ENCODE measurements at regions not wholly inside any gene's neighbourhood (a gene's known extent, or its start where the extent isn't known, plus 50 kb on each side); places are given as distances from the start of the nearest gene placed in this dataset.

DNA sequence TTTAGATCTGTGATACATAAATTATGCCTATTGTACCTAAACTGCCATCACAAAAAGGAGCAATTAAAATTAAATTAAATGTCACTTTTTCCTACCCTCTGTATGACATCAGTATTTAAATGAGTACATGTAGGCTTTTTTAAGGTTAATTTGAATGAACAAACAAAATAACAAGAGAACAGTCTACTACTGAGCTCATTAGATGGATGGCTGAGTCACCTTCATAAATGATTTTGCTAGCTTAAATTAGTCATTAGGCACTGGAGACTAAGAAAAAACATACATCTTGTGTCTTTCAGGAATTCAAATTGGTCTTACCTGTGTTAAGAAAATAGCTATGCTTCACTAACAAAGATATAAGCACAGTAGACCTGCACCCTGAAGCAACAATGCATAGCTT lies 153.6 kb downstream of the RCN1 start:
- H3K4me3 ChIP-seq: no peak overlapping the region
- H3K27ac ChIP-seq: no peak overlapping the region
- in situ Hi-C loops (cut with MboI; ENCODE audit: low pct_unique_long_range_greater_than_20kb in 2 of 9, low sequenced_read_pairs in 9 of 9, unreplicated experiment in 9 of 9): no loop called here
- no peaks in the 10 kb centered on the region for H3K4me1 ChIP-seq (replicated peaks in 1 of 2)
- no peak for ATAC-seq (replicated peaks in 6 of 8)

DNA sequence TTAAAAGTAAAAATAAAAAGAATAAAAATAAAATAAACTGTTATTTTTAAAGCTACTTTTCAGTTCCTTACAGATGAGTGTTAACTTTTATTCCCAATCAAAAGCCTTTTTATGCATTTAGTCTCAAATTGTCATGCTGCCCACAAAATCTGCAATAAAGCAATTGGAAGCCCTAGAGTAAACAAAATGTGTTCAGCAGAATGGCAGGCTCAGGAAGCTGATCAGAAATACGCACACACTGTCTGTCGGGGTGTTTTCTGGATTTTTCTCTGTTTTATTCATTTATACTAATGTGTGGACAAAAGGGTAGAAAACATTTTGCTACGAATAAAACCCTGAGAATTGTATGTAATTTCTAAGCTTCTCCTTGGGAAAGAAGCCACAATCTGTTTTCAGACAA lies 162.8 kb downstream of the RCN1 start:
- H3K27ac ChIP-seq: no peak overlapping the region
- in situ Hi-C loops (cut with MboI; ENCODE audit: low pct_unique_long_range_greater_than_20kb in 2 of 9, low sequenced_read_pairs in 9 of 9, unreplicated experiment in 9 of 9): no loop called here
- no peak for ATAC-seq (replicated peaks in 6 of 8)
- H3K4me3 ChIP-seq: no peak overlapping the region
- 3 to 100% (median 85%) methylated on average over 1 to 3 of the region's 3 CpGs; no CpG with 5 or more reads in 1 of the 10 experiments for WGBS, 10 experiments
- H3K4me1 ChIP-seq (replicated peaks in 1 of 2): peaks cover 5 to 11% of the 10 kb centered on the region in 2 donors

DNA sequence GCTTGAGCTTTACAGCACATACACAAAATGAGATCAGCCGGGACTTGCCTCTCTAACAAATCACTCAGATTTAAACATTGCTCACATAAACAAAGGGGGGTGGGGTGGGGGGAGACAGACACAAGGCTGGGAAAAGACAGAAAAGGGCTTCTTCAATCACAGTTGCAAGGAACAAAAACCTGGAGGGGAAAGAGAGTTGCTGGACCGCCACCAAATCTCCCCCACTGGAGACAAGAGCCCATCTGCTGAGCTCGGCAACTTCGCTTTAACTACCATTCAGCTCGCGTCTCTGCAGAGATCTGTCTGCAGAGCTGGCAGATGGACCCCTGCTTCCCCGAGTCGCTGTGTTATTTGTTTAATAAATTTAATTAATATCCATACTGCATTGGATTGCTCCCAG lies 165.0 kb downstream of the RCN1 start:
- in situ Hi-C loops (cut with MboI; ENCODE audit: low pct_unique_long_range_greater_than_20kb in 2 of 9, low sequenced_read_pairs in 9 of 9, unreplicated experiment in 9 of 9): no loop called here
- ATAC-seq (replicated peaks in 6 of 8): peak in 5 of 8 experiments; percentile 50 to 63 (median 56)
- H3K4me3 ChIP-seq: no peak overlapping the region
- no peak overlapping the region for H3K27ac ChIP-seq
- H3K4me1 ChIP-seq (replicated peaks in 1 of 2): peaks cover 5 to 11% of the 10 kb centered on the region in 2 donors
- WGBS, 10 experiments: 0 to 19% (median 2%) methylated on average over 1 to 6 of the region's 8 CpGs; no CpG with 5 or more reads in 4 of the 10 experiments

DNA sequence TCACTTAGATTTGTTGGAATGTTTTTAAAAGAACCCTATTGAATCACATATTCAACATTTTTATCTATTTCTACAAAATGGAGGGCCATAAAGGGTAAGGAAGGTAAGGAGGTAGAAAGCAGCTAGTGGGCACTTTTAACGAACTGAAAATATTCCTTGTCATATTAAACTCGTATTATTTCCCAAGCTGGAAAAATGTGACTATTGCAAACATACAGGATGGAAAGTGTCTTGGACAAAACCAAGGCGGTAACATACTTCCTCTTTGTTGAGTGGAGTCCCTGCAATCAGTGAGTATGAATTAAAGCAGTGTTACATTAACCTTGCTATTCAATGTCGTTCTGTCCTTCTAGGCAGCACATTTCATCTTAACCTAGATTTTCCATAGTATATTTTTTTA lies 165.6 kb downstream of the RCN1 start:
- Histone ChIP-seq H3K27ac (no peak overlapping the region), H3K4me1 (replicated peaks in 1 of 2) (peaks cover 5 to 11% of the 10 kb centered on the region in 2 donors), H3K4me3 (no peak overlapping the region)
- ATAC-seq (replicated peaks in 6 of 8): no peak
- in situ Hi-C loops (cut with MboI; ENCODE audit: low pct_unique_long_range_greater_than_20kb in 2 of 9, low sequenced_read_pairs in 9 of 9, unreplicated experiment in 9 of 9): no loop called here
- 31 to 100% (median 83%) methylated on average over 2 to 4 of the region's 4 CpGs for WGBS, 10 experiments

DNA sequence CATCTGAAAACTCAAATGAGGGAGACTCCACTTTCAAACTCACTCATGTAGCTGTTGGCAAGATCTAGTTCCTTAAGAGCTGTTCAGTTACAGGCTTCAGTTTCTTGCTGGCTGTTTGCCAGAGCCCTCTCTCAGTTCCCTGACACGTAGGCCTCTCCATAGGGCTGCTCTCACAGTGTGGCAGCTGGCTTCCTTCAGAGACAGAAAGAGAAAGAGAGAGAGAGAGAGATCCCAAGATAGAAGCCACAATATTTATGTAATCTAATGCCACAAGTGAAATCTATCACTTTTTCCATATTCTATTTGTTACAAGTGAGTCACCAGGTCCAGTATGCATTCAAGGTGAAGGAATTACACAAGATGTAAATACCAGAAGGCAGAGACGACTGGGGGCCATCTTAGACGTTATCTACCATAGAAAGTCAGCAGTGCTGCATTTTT lies 168.8 kb downstream of the RCN1 start:
- peak in 4 of 8 experiments; percentile 19 to 94 (median 64) for ATAC-seq (replicated peaks in 6 of 8)
- in situ Hi-C loops (cut with MboI; ENCODE audit: low pct_unique_long_range_greater_than_20kb in 2 of 9, low sequenced_read_pairs in 9 of 9, unreplicated experiment in 9 of 9): no loop called here
- H3K27ac ChIP-seq: no peak overlapping the region
- 0 to 100% (median 82%) methylated on average over 1 to 2 of the region's 3 CpGs; no CpG with 5 or more reads in 4 of the 10 experiments for WGBS, 10 experiments
- no peak overlapping the region for H3K4me3 ChIP-seq
- H3K4me1 ChIP-seq (replicated peaks in 1 of 2): peaks cover 5 to 13% of the 10 kb centered on the region in 2 donors

DNA sequence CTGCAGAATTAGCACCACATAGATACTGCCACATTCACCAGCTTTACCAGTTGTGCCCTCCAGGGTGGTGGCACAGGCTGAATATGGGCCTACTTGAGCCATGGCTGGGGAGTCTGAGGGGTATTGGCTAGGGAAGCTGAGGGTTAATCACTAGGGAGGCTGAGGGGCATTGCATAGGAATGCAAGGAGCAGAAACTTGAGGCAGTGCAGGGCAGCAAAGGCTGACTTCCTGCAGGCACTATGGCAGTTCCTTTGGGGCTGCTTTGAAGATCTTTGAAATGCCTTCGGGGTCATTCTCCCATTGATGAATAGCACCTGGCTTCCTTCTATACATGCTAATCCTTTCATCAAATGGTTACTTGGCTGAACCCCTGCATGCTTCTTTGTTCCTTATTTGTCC lies 171.5 kb downstream of the RCN1 start:
- no peak for ATAC-seq (replicated peaks in 6 of 8)
- H3K4me3 ChIP-seq: no peak overlapping the region
- 0 to 100% (median 38%) methylated on average over 1 of the region's 1 CpG; no CpG with 5 or more reads in 2 of the 10 experiments for WGBS, 10 experiments
- H3K4me1 ChIP-seq (replicated peaks in 1 of 2): peaks cover 0 to 3% of the 10 kb centered on the region in 2 donors
- in situ Hi-C loops (cut with MboI; ENCODE audit: low pct_unique_long_range_greater_than_20kb in 2 of 9, low sequenced_read_pairs in 9 of 9, unreplicated experiment in 9 of 9): no loop called here
- no peak overlapping the region for H3K27ac ChIP-seq

DNA sequence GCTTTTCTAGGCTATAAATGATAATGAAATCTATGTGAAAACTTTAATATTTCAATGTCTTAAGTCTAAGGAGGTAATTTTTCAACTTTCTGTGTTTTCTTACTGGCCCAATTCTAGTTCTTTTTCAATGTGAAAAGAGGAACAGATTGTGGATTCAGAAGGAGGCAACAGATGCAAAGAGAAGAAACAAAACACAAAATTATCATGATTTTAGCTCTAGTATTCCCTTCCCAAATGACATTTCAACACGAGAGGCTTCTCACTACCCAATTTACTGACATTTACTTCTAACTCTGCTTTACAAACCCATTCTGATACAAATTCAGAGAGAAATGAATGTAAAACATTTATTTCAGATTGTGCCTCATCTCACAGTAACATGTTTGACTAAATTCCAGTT lies 169.4 kb downstream of the WT1 start:
- no peak overlapping the region for H3K4me3 ChIP-seq
- no peak overlapping the region for H3K27ac ChIP-seq
- peaks cover 0 to 3% of the 10 kb centered on the region in 2 donors for H3K4me1 ChIP-seq (replicated peaks in 1 of 2)
- in situ Hi-C loops (cut with MboI; ENCODE audit: low pct_unique_long_range_greater_than_20kb in 2 of 9, low sequenced_read_pairs in 9 of 9, unreplicated experiment in 9 of 9): no loop called here
- 0 to 77% (median 13%) methylated on average over 1 of the region's 1 CpG; no CpG with 5 or more reads in 1 of the 10 experiments for WGBS, 10 experiments
- no peak for ATAC-seq (replicated peaks in 6 of 8)

DNA sequence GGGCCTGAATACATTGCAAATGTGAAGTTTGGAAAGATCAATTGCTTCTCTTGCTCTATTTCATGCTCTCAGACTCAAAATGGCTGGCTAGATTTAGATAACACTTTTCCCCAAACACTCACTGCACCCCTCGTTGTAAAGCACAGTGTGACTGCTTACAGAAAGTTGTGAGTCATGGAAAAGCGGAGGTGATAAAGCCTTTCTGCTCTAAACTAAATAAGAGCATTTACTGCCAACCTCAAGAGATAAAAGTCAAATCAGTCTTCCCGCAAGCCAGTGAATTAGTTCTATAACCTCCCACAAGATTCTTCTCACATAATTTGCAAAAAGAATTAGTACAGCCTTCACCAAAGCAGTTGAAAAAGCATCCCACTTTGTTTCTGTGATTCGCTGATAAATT lies 168.7 kb downstream of the WT1 start:
- ATAC-seq (replicated peaks in 6 of 8): no peak
- in situ Hi-C loops (cut with MboI; ENCODE audit: low pct_unique_long_range_greater_than_20kb in 2 of 9, low sequenced_read_pairs in 9 of 9, unreplicated experiment in 9 of 9): no loop called here
- Histone ChIP-seq H3K27ac (no peak overlapping the region), H3K4me1 (replicated peaks in 1 of 2) (peaks cover 0 to 3% of the 10 kb centered on the region in 2 donors), H3K4me3 (no peak overlapping the region)
- 7 to 89% (median 45%) methylated on average over 1 to 4 of the region's 4 CpGs; no CpG with 5 or more reads in 3 of the 10 experiments for WGBS, 10 experiments

DNA sequence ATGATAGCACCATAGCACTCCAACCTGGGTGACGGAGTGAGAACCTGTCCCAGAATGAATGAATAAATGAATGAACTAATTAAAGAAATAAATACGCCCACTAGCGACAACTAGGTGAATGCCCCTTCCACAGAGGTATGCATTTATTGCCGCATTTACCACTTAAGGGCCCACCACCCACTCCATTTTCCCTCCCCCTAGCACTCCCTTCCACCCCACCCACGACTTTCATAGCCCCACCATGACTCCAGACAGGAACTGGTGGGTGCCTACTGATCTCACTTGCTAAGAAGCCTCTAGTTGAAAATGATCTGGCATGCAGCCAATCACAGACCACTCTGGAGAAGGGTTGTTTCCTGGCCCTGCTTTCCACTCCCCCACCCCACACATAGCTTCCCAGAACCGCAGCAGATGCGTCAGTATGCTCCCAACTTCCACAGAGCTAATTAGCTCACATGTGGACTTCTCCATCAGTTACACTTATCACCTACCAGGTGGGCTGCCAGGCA lies 167.6 kb downstream of the WT1 start:
- in situ Hi-C loops (cut with MboI; ENCODE audit: low pct_unique_long_range_greater_than_20kb in 2 of 9, low sequenced_read_pairs in 9 of 9, unreplicated experiment in 9 of 9): no loop called here
- WGBS, 10 experiments: 38 to 100% (median 92%) methylated on average over 1 to 2 of the region's 7 CpGs; no CpG with 5 or more reads in 7 of the 10 experiments
- Histone ChIP-seq H3K27ac (no peak overlapping the region), H3K4me1 (replicated peaks in 1 of 2) (peaks cover 0 to under 1% of the 10 kb centered on the region in 2 donors), H3K4me3 (no peak overlapping the region)
- ATAC-seq (replicated peaks in 6 of 8): no peak

DNA sequence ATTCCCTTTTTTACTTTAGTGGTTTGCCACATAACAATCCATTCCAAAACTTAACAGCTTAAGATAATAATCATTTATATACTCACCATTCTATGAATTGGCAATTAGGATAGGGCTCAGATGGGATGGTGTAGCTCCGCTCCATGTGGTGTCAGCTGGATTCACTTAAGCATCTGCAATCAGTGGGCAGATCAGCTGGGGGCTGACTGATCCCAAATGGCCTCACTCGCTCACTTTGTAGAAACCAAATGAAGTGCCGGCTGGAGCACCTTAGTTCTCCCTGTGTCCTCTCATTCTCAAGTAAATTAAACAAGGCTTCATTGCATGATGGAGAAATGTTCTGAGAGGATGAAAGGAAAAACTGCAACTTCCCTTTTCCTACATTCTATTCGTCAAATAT lies 161.4 kb downstream of the WT1 start:
- in situ Hi-C loops (cut with MboI; ENCODE audit: low pct_unique_long_range_greater_than_20kb in 2 of 9, low sequenced_read_pairs in 9 of 9, unreplicated experiment in 9 of 9): no loop called here
- no peak overlapping the region for H3K4me3 ChIP-seq
- ATAC-seq (replicated peaks in 6 of 8): no peak
- H3K4me1 ChIP-seq (replicated peaks in 1 of 2): no peaks in the 10 kb centered on the region
- 0 to 90% (median 38%) methylated on average over 1 to 4 of the region's 4 CpGs; no CpG with 5 or more reads in 3 of the 10 experiments for WGBS, 10 experiments
- no peak overlapping the region for H3K27ac ChIP-seq

DNA sequence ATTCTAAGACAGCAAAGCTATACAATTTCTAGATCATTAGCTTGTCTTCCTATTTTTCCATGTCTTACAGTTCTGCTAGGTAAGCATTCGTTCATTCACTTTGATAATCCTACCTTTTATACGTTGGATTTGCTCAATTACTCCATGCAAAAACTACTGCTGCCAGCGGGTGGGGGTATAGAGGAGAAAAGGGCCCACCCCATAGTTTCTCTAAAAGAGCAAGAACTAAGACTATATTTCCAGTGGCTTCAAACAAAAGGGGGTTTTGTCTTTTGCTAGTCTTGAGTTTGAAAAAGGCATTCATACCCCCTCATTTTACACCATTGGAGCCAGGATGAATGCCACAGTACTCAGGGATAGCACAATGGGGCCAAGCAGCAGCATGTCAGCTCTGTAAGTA lies 155.7 kb downstream of the WT1 start:
- Histone ChIP-seq H3K4me1 (replicated peaks in 1 of 2) (no peaks in the 10 kb centered on the region), H3K27ac (no peak overlapping the region), H3K4me3 (no peak overlapping the region)
- WGBS, 10 experiments: 0 to 75% (median 35%) methylated on average over 1 to 3 of the region's 3 CpGs; no CpG with 5 or more reads in 2 of the 10 experiments
- in situ Hi-C loops (cut with MboI; ENCODE audit: low pct_unique_long_range_greater_than_20kb in 2 of 9, low sequenced_read_pairs in 9 of 9, unreplicated experiment in 9 of 9): loop anchor here in 2 of 9 experiments (25.0 kb wide), 2 partner anchors 1167 to 1317 kb away; no protein-coding TSS in a partner anchor
- no peak for ATAC-seq (replicated peaks in 6 of 8)

DNA sequence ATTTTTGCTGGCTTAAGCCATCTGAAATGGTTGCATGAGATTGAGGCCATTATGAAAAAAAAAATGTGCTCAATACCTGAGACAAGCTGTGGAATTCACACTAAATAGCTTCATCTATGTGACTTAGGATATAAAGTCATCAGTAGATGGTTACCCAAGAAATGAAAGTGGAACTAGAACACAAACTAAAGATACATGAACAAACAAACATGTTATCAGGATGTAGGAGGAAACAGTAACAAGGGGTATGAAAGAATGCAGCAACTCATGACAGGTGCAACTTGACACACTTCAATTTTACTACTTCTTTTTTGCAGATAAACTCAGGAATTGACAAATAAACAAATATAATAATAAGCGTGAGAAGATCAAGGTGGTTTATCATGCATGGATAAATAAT lies 155.0 kb downstream of the WT1 start:
- no peak for ATAC-seq (replicated peaks in 6 of 8)
- no peak overlapping the region for H3K27ac ChIP-seq
- 0 to 100% (median 93%) methylated on average over 1 of the region's 1 CpG for WGBS, 10 experiments
- H3K4me3 ChIP-seq: no peak overlapping the region
- no peaks in the 10 kb centered on the region for H3K4me1 ChIP-seq (replicated peaks in 1 of 2)
- in situ Hi-C loops (cut with MboI; ENCODE audit: low pct_unique_long_range_greater_than_20kb in 2 of 9, low sequenced_read_pairs in 9 of 9, unreplicated experiment in 9 of 9): loop anchor here in 2 of 9 experiments (25.0 kb wide), 2 partner anchors 1168 to 1318 kb away; no protein-coding TSS in a partner anchor

DNA sequence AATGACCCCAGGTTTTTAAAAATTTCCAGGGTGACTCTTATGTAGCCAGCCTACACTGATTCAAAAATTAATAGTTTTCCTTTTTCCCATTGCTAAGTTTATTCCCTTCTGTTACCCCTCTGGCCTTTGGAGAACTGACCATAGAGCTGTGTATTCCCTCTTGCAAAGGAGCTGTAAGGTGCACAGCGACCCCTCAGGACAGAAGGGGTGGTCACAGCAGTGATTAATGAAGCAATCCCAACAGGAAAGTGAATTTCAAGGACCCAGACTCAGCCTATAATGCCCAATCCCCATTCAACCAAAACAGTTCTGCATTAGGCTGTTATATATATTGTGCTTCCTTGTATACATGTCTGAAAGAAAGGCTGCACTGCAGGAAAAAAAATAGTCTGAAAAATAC lies 147.1 kb downstream of the WT1 start:
- 11 to 67% (median 43%) methylated on average over 1 of the region's 1 CpG; no CpG with 5 or more reads in 7 of the 10 experiments for WGBS, 10 experiments
- H3K27ac ChIP-seq: no peak overlapping the region
- no peak overlapping the region for H3K4me3 ChIP-seq
- no peak for ATAC-seq (replicated peaks in 6 of 8)
- in situ Hi-C loops (cut with MboI; ENCODE audit: low pct_unique_long_range_greater_than_20kb in 2 of 9, low sequenced_read_pairs in 9 of 9, unreplicated experiment in 9 of 9): loop anchor here in 2 of 9 experiments (25.0 kb wide), 2 partner anchors 1176 to 1326 kb away; no protein-coding TSS in a partner anchor
- no peaks in the 10 kb centered on the region for H3K4me1 ChIP-seq (replicated peaks in 1 of 2)

DNA sequence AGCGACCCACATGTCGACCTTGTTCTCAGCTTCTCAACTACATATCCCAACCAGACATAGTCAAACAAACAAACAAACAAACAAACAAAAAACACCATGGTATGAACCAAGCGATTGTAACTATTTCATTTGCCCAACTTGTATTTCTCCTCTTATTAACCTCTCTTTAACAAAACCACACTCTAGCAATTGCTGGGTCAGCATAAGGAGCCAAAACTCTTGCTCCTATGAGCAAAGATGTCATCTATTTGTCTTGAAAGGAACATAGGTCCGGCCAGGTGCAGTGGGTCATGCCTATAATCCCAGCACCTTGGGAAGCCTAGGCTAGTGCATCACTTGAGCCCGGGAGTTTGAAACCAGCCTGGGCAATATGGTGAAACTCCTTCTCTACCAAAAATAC lies 145.6 kb downstream of the WT1 start:
- WGBS, 10 experiments: 5 to 85% (median 75%) methylated on average over 1 to 4 of the region's 5 CpGs; no CpG with 5 or more reads in 1 of the 10 experiments
- Histone ChIP-seq H3K27ac (no peak overlapping the region), H3K4me1 (replicated peaks in 1 of 2) (no peaks in the 10 kb centered on the region), H3K4me3 (no peak overlapping the region)
- in situ Hi-C loops (cut with MboI; ENCODE audit: low pct_unique_long_range_greater_than_20kb in 2 of 9, low sequenced_read_pairs in 9 of 9, unreplicated experiment in 9 of 9): loop anchor here in 2 of 9 experiments (25.0 kb wide), 2 partner anchors 1177 to 1327 kb away; no protein-coding TSS in a partner anchor
- no peak for ATAC-seq (replicated peaks in 6 of 8)
